Transverse colon (tissue), 4 donors: ENCODE measurements at regions not wholly inside any gene's neighbourhood (a gene's known extent, or its start where the extent isn't known, plus 50 kb on each side); places are given as distances from the start of the nearest gene placed in this dataset.

ENCODE experiments used
- DNase-seq: peaks from one replicate; pipeline ENCODE4 v3.0.0-alpha.2; 2019
- H3K27ac ChIP-seq, 4 donors: fragments of 200-600 bp; sonication (generic); 2 replicates each; pipeline ENCODE4 v1.5.1; 2016 to 2018; ENCODE audit warnings: inconsistent platforms in 4 of 4
- H3K27me3 ChIP-seq: fragments of 200-600 bp; sonication (generic); 2 replicates; pipeline ENCODE4 v1.5.1; 2017; ENCODE audit warnings: inconsistent platforms
- H3K36me3 ChIP-seq, 4 donors: fragments of 200-600 bp; sonication (generic); 2 replicates each; pipeline ENCODE4 v1.5.1; 2017 to 2019; ENCODE audit warnings: inconsistent platforms in 4 of 4
- H3K4me1 ChIP-seq, 4 donors: fragments of 200-600 bp; sonication (generic); 2 replicates each; pipeline ENCODE4 v1.5.1; 2017 to 2020; ENCODE audit warnings: inconsistent platforms in 4 of 4
- H3K4me3 ChIP-seq, 4 donors: fragments of 200-600 bp; sonication (generic); 1 replicate in 1 of 4; 2 replicates in 3 of 4; pipeline versions ENCODE4 v1.5.1 to v1.6.1; 2017 to 2019; ENCODE audit warnings: inconsistent platforms in 4 of 4
- H3K9me3 ChIP-seq, 2 donors: fragments of 200-600 bp; sonication (generic); 2 replicates each; pipeline ENCODE4 v1.5.1; 2017 to 2019; ENCODE audit warnings: inconsistent platforms in 2 of 2
- CTCF ChIP-seq, 5 experiments: fragments of 200-600 bp in 3 of 5; fragments of 450-650 bp in 2 of 5; sonication (generic) in 3 of 5; IDR thresholded peaks; 1 replicate in 2 of 5; 2 replicates in 3 of 5; pipeline ENCODE4 v1.5.1; 2016 to 2017; ENCODE audit warnings: antibody characterized with exemption in 5 of 5, inconsistent platforms in 3 of 5, mild to moderate bottlenecking in 2 of 5, moderate library complexity in 1 of 5
- EP300 ChIP-seq: sonication (generic); formaldehyde crosslinking; IDR thresholded peaks from one replicate; pipeline ENCODE4 v1.6.1; 2017; ENCODE audit warnings: antibody characterized with exemption, low read depth
- POLR2A ChIP-seq: fragments of 450-650 bp; IDR thresholded peaks from one replicate; pipeline ENCODE4 v1.6.1; 2016; ENCODE audit warnings: antibody characterized with exemption, mild to moderate bottlenecking, moderate library complexity
- POLR2AphosphoS5 ChIP-seq, 3 donors: sonication (generic); formaldehyde crosslinking; IDR thresholded peaks; one replicate each; pipeline ENCODE4 v1.6.1; 2016; ENCODE audit warnings: antibody characterized with exemption in 3 of 3
- WGBS, 2 donors: methylation state at CpG; one replicate each; pipeline ENCODE4 v1.1.5; 2018; ENCODE audit warnings: low coverage in 1 of 2; 5-methylcytosine and 5-hydroxymethylcytosine counted together
- in situ Hi-C, 4 donors: fragments of 200-750 bp; cut with MboI; loops; one replicate each; pipeline versions ENCODE4 v1.15.0 to v1.15.1; 2017; ENCODE audit warnings: low sequenced_read_pairs in 3 of 4, low pct_ligation_motif_present in 1 of 4, low pct_unique_long_range_greater_than_20kb in 1 of 4
- intact Hi-C: fragments of 100-400 bp; cut with DNase I; formaldehyde crosslinking; loops from one replicate; pipeline ENCODE4 v1.15.1; 2023; ENCODE audit warnings: low total_unique reads

GRCh38 chr16:86093801-86094750 is 195.1 kb downstream of the IRF8 start:
- Histone ChIP-seq H3K9me3 (no peaks in the 10 kb centered on the region), H3K4me3 (no peak overlapping the region), H3K27me3 (no peaks in the 10 kb centered on the region), H3K36me3 (no peaks in the 10 kb centered on the region), H3K4me1 (no peaks in the 10 kb centered on the region), H3K27ac (no peak overlapping the region)
- DNase-seq: peak; percentile 4
- in situ Hi-C loops (no loop called here), intact Hi-C loops (no loop called here)
- WGBS, 2 donors: 87% methylated on average over 14 of the region's 14 CpGs; no CpG with 5 or more reads in 1 of the 2 donors
- no peak for TF ChIP-seq CTCF (IDR thresholded peaks at IDR 0.05)
- no peak for TF ChIP-seq POLR2AphosphoS5 (IDR thresholded peaks at IDR 0.05)
- TF ChIP-seq EP300: no peak
- no peak for TF ChIP-seq POLR2A

- TF ChIP-seq CTCF (IDR thresholded peaks at IDR 0.05) (no peak), EP300 (no peak), POLR2AphosphoS5 (IDR thresholded peaks at IDR 0.05) (no peak), POLR2A (no peak)
- no peaks in the 10 kb centered on the region for H3K36me3 ChIP-seq
- peaks cover 0 to 3% (median 0%) of the 10 kb centered on the region in 4 donors for H3K4me1 ChIP-seq
- H3K27me3 ChIP-seq: no peaks in the 10 kb centered on the region
- no peak overlapping the region for H3K4me3 ChIP-seq
- intact Hi-C loops (no loop called here), in situ Hi-C loops (no loop called here)
- no peak for DNase-seq
- H3K27ac ChIP-seq: no peak overlapping the region
- H3K9me3 ChIP-seq: no peaks in the 10 kb centered on the region
- WGBS, 2 donors: 85 to 86% methylated on average over 2 to 15 of the region's 15 CpGs
Observed at GRCh38 chr16:86095131-86095752, 196.3 kb downstream of the IRF8 start.

- no peak overlapping the region for H3K27ac ChIP-seq
- no peak for DNase-seq
- no peak overlapping the region for H3K4me3 ChIP-seq
- no peaks in the 10 kb centered on the region for H3K27me3 ChIP-seq
- no peaks in the 10 kb centered on the region for H3K9me3 ChIP-seq
- no peak for TF ChIP-seq POLR2AphosphoS5 (IDR thresholded peaks at IDR 0.05)
- no peak for TF ChIP-seq POLR2A
- no peak for TF ChIP-seq EP300
- TF ChIP-seq CTCF (IDR thresholded peaks at IDR 0.05): no peak
- 84 to 89% methylated on average over 3 to 6 of the region's 6 CpGs for WGBS, 2 donors
- intact Hi-C loops (no loop called here), in situ Hi-C loops (no loop called here)
- no peaks in the 10 kb centered on the region for H3K36me3 ChIP-seq
- H3K4me1 ChIP-seq: peaks cover 0 to 11% (median 5%) of the 10 kb centered on the region in 4 donors
Observed at GRCh38 chr16:86095906-86096485, 197.0 kb downstream of the IRF8 start.

- H3K4me3 ChIP-seq: no peak overlapping the region
- TF ChIP-seq POLR2A (no peak), CTCF (IDR thresholded peaks at IDR 0.05) (no peak), POLR2AphosphoS5 (IDR thresholded peaks at IDR 0.05) (no peak), EP300 (no peak)
- no peaks in the 10 kb centered on the region for H3K27me3 ChIP-seq
- no peaks in the 10 kb centered on the region for H3K36me3 ChIP-seq
- 86 to 93% methylated on average over 7 of the region's 7 CpGs for WGBS, 2 donors
- intact Hi-C loops (no loop called here), in situ Hi-C loops (no loop called here)
- H3K27ac ChIP-seq: no peak overlapping the region
- no peak for DNase-seq
- H3K4me1 ChIP-seq: peaks cover 0 to 18% (median 6%) of the 10 kb centered on the region in 4 donors
- H3K9me3 ChIP-seq: no peaks in the 10 kb centered on the region
Observed at GRCh38 chr16:86096850-86097249, 197.9 kb downstream of the IRF8 start.
